ENCODE measurements at regions not wholly inside any gene's neighbourhood (a gene's known extent, or its start where the extent isn't known, plus 50 kb on each side); places are given as distances from the start of the nearest gene placed in this dataset.

- no peaks in the 10 kb centered on the region for H3K36me3 ChIP-seq (ENCODE audit: control insufficient read depth in 2 of 4, insufficient read depth in 4 of 4, low read length in 3 of 4)
- FAIRE-seq (no peak), DNase-seq (ENCODE audit: low read depth in 1 of 2, low spot score in 2 of 2) (peak in 1 of 2 experiments; percentile 47)
- POLR2A ChIA-PET (ENCODE audit: partially characterized antibody): interaction anchor here (1.3 to 2.3 kb wide), 2 partner anchors 14 to 112 kb away, joined by 3 to 9 read pairs; no protein-coding TSS in a partner anchor
- no peak overlapping the region for H2BK120ac ChIP-seq (replicated peaks; ENCODE audit: low read depth, low read length)
- WGBS, 2 experiments (ENCODE audit: extremely low coverage in 1 of 2, insufficient coverage in 1 of 2, insufficient read length in 1 of 2, insufficient replicate concordance in 2 of 2, low coverage in 1 of 2, low lambda C conversion rate in 2 of 2, missing lambda C conversion rate in 1 of 2): 66% methylated on average over 11 of the region's 11 CpGs; no CpG with 5 or more reads in 1 of the 2 experiments
- H2BK5ac ChIP-seq (ENCODE audit: low read depth, low read length): no peak overlapping the region
- no peaks in the 10 kb centered on the region; the same call in 1 of the 2 replicates for H3K79me1 ChIP-seq (ENCODE audit: low read depth, low read length)
- peaks cover 3 to 7% of the 10 kb centered on the region in 2 experiments; a peak in 2 of 4 replicates for H3K79me2 ChIP-seq (ENCODE audit: control insufficient read depth in 1 of 2, insufficient read depth in 2 of 2, low read length in 2 of 2)
- peaks cover 0 to 18% (median 7%) of the 10 kb centered on the region in 4 experiments; a peak in 5 of 7 replicates for H3K4me1 ChIP-seq (replicated peaks in 1 of 4; ENCODE audit: control insufficient read depth in 3 of 4, insufficient read depth in 4 of 4, low read length in 3 of 4)
- H4K5ac ChIP-seq (ENCODE audit: insufficient read length, low read depth, low read length): no peak overlapping the region
- H3K14ac ChIP-seq (ENCODE audit: insufficient read length): no peak overlapping the region
- H2BK15ac ChIP-seq (ENCODE audit: low read length): no peak overlapping the region
- no peaks in the 10 kb centered on the region; the same call in 1 of the 2 replicates for H3K23me2 ChIP-seq (ENCODE audit: low read depth, low read length)
- H3K9me3 ChIP-seq (ENCODE audit: insufficient read depth in 2 of 2, low read depth in 1 of 2, low read length in 1 of 2): no peaks in the 10 kb centered on the region
- peak overlapping the region in 1 of 2 experiments; percentile 44; a peak in 3 of 4 replicates for H3K4me2 ChIP-seq (ENCODE audit: insufficient read depth in 1 of 2, low read depth in 2 of 2, low read length in 2 of 2)
- no peak overlapping the region; the same call in none of the 2 replicates for H3K18ac ChIP-seq (ENCODE audit: extremely low read depth, low read length)
- CTCF ChIA-PET (ENCODE audit: partially characterized antibody): no interaction called here
- H3K23ac ChIP-seq (ENCODE audit: insufficient read length): no peak overlapping the region
- no peak overlapping the region for H2BK20ac ChIP-seq (ENCODE audit: low read length)
- TF ChIP-seq POLR2A (IDR thresholded peaks at IDR 0.05; ENCODE audit: control extremely low read depth in 1 of 2, low read depth in 2 of 2, low read length in 2 of 2) (peak in 1 of 2 experiments; percentile 49; a peak in 1 of 3 replicates), TEAD4 (IDR thresholded peaks at IDR 0.05; ENCODE audit: low read depth, low read length) (no peak), YY1 (IDR thresholded peaks at IDR 0.05; ENCODE audit: low read depth, low read length) (0 out of 2 replicates have a peak, but pooled peaks have one; percentile 18), TAF1 (IDR thresholded peaks at IDR 0.05; ENCODE audit: low read depth, low read length) (0 out of 2 replicates have a peak, but pooled peaks have one; percentile 36)
- H2AK5ac ChIP-seq (ENCODE audit: low read depth, low read length): no peak overlapping the region
- no peak overlapping the region for H3K56ac ChIP-seq (replicated peaks; ENCODE audit: insufficient read length, low read depth, low read length)
- no peaks in the 10 kb centered on the region for H3K27me3 ChIP-seq (replicated peaks in 1 of 4; ENCODE audit: control insufficient read depth in 3 of 4, extremely low read depth in 1 of 4, insufficient read depth in 3 of 4, low read length in 3 of 4)
- no peak overlapping the region for H2AFZ ChIP-seq (ENCODE audit: low read length)
- H4K20me1 ChIP-seq (replicated peaks in 1 of 2; ENCODE audit: control insufficient read depth in 1 of 2, insufficient read depth in 2 of 2, low read length in 2 of 2): no peaks in the 10 kb centered on the region
- H3K4ac ChIP-seq (replicated peaks; ENCODE audit: insufficient read length, low read depth, low read length): no peak overlapping the region
- peak overlapping the region; percentile 42; the same call in 1 of the 2 replicates for H3K27ac ChIP-seq (ENCODE audit: low read depth, low read length)
- no peak overlapping the region for H3K9ac ChIP-seq (replicated peaks in 1 of 4; ENCODE audit: extremely low read depth in 1 of 4, low read depth in 3 of 4, low read length in 3 of 4)
- H4K8ac ChIP-seq (ENCODE audit: extremely low read depth, insufficient read depth, low read length): no peak overlapping the region
- H2BK12ac ChIP-seq (ENCODE audit: low read depth, low read length): no peak overlapping the region
- H3K4me3 ChIP-seq (ENCODE audit: extremely low read depth in 1 of 4, insufficient read depth in 2 of 4, low read depth in 3 of 4, low read length in 4 of 4): peak overlapping the region in 1 of 4 experiments; percentile 52; a peak in 1 of 8 replicates
- H4K91ac ChIP-seq (replicated peaks; ENCODE audit: insufficient read length, low read length): no peak overlapping the region
These were observed 73.2 kb upstream of the ZNF746 start for GRCh38 chr7:149570784-149571183.

Measured in H1 (cell line).